Mammary epithelial cell (primary cell): ENCODE measurements at regions not wholly inside any gene's neighbourhood (a gene's known extent, or its start where the extent isn't known, plus 50 kb on each side); places are given as distances from the start of the nearest gene placed in this dataset.

Experiments
- CTCF ChIP-seq, 2 donors: IDR thresholded peaks in 1 of 2; conservative IDR thresholded peaks in 1 of 2; 2 replicates each; pipeline ENCODE4 v1.5.1; 2011 to 2012; ENCODE audit warnings: inconsistent platforms in 2 of 2, low read length in 2 of 2, mild to moderate bottlenecking in 2 of 2, control low read depth in 1 of 2, low read depth in 1 of 2; ENCODE audit not compliant: insufficient read depth in 1 of 2; ENCODE audit errors: extremely low read depth in 1 of 2
- EZH2 ChIP-seq: IDR thresholded peaks from 2 replicates; pipeline ENCODE4 v1.6.1; 2012; ENCODE audit warnings: low read length, inconsistent platforms, borderline replicate concordance

GRCh38 chr3:39569095-39569494 lies 101.6 kb downstream of the MOBP start:
- TF ChIP-seq CTCF (conservative IDR thresholded peaks at IDR 0.05 in 1 of 2, IDR thresholded peaks at IDR 0.05 in 1 of 2; ENCODE audit: extremely low read depth in 1 of 2, insufficient read depth in 1 of 2, low read depth in 1 of 2, low read length in 2 of 2) (no peak), EZH2 (no peak)
